ENCODE measurements at regions not wholly inside any gene's neighbourhood (a gene's known extent, or its start where the extent isn't known, plus 50 kb on each side); places are given as distances from the start of the nearest gene placed in this dataset.

DNA sequence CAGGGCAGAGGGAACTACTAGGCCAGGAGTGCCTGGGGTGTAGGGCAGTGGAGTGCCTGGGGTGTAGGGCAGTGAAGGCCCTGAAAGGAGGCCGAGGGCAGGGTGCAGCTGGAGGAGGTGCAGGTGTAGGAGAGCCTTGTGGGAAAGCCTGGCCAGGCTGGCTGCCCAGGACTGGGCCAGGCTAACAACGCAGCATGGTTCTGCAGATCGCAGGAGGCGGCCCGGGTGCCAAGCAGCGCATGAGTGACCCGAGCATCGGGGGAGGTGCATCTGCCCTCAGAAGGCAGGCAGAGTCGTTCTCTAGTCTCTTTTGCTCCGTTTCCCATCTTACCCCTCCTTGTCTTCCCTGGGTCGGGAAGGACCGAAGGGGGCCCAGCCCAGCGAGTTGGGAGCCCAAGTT, 151.5 kb upstream of the PHACTR3 start:
- H3K27me3 Mint-ChIP-seq, result peaks cover 17% of the 10 kb centered on the region
- H3K36me3 Mint-ChIP-seq (ENCODE audit: low read depth), result no peaks in the 10 kb centered on the region
- H3K4me1 Mint-ChIP-seq (ENCODE audit: low read depth), result no peaks in the 10 kb centered on the region
- H3K27ac Mint-ChIP-seq, result no peak overlapping the region
- intact Hi-C loops (cut with micrococcal nuclease), result no loop called here
- H3K4me3 Mint-ChIP-seq, result no peak overlapping the region
- no peaks in the 10 kb centered on the region for H3K9me3 Mint-ChIP-seq

DNA sequence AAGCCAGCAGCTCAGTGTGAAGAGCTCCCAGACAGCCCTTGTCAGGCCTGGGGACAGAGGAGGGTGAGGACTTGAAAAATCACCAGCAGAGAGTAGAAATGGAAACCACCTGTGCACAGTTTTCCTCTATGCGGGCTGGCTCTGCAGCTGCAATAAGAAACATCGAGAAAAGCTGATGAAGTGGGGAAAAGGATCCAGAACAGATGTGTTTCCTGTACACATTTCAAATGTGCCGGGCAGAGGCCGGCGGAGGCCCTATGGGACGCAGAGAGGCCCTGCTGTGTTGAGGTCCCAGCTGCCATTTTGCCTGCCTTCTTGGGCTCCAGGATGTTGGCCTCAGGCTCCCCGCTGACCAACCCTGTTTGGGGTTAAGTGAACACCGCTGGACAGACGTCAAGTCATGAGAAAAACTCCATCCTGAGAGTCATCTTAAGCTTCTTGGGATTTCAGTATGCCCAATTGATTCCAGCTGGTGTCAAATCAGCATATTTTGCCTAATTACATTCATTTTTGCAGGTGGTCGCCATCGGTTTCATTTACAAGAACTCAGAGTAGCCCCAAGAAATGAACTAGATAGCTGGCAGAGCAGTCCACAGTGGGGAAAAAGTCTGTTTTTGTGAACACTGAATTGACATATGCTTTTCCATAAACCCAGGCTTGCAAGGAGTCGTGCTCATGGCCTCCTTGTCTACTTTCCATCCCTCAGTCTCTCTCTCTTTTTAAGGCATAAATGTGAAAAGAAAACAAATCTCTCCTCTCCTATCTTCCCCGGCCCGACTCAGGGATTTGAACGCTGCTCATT, 150.4 kb upstream of the PHACTR3 start:
- Mint-ChIP-seq H3K27ac (no peak overlapping the region), H3K27me3 (peaks cover 15% of the 10 kb centered on the region), H3K4me1 (ENCODE audit: low read depth) (no peaks in the 10 kb centered on the region), H3K9me3 (no peaks in the 10 kb centered on the region), H3K36me3 (ENCODE audit: low read depth) (no peaks in the 10 kb centered on the region), H3K4me3 (no peak overlapping the region)
- intact Hi-C loops (cut with micrococcal nuclease), result no loop called here

DNA sequence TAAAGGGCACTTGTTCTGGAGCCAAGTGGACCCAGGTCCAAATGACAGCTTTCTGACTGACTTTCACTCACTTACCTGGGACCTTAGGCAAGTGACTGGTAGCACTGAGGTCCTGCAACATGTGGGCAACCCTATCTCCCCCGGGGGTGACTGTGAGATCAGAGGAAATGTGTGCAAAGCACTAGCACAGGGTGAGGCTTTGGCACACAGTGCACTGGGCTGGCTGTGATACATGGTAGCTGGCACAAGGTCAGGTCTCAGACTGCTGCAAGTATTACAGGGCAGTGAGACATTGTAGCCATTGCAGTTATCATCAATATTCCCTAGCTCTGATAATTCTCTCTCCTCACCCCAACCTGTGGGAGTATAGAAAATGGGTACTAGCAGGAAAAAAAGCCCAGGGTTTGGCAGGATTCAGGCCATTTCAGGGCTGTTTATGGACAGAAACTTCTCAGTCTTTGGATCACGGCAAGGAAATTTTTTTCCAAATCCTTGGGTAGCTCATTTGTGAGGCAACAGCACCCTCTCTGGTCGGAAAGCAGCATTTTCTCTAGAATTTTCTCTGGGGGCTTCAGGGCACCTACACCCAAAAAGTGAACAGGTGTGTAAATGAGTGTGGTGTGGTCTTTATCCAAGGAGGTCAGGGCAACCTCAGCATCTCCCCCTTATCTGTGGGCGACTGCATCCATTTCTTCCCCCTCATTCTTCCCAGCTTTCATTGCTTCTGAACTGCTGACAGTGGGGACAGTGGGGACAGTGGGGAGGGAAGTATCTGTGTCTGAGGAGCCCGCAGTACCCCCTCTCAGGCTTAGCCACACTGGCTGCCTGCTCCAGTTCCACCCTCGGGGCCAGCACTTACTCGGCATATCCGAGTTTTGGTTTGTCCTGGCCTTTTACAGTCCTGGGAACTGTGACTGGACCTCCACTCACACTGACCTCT, 148.7 kb upstream of the PHACTR3 start:
- peaks cover 8% of the 10 kb centered on the region for H3K27me3 Mint-ChIP-seq
- no peaks in the 10 kb centered on the region for H3K9me3 Mint-ChIP-seq
- intact Hi-C loops (cut with micrococcal nuclease), result no loop called here
- no peak overlapping the region for H3K4me3 Mint-ChIP-seq
- no peak overlapping the region for H3K27ac Mint-ChIP-seq
- no peaks in the 10 kb centered on the region for H3K4me1 Mint-ChIP-seq (ENCODE audit: low read depth)
- H3K36me3 Mint-ChIP-seq (ENCODE audit: low read depth), result no peaks in the 10 kb centered on the region

DNA sequence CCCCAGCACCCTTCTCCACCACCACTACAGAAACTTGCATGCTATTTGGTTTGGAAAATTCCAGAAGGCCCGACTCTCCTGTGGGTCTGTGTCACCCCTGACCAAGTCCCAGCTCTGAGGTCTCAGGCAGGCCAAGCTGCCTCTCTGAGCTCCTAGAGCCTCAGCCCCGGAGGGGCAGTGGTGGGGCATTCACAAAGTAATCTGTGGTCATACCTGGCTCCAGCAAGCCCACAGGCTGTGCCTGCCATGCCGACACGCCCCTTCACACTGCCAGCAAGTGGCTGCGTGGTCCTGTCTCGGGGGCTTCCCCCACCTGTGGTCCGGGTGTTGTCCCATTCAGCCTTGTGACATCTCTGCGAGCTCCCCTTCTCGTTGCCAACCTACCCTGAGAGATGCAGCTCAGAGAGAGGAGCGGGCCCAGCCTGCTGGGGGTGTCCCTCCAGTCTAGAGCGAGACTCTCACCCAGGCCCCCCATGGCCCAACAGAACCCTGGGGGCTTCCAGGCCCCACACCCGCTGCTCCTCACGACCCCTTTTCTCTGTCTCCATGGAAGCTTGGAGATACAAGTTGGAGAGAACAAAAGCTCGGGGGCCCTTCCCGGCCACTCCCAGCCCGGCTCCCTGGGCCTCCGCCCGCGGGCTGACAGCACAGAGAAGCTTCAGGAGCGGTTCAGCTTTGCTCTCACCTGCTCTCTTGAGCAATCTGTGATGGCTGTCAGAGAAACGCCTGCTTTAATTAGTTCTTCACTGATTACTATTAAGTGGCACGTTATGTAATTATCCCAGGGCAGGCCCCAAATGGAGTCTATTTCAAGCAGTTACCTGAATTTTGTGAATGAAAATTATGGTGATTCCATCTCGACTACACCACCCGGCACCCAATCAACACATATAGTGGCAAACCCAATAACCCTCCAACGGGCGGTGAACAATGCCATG, 147.7 kb upstream of the PHACTR3 start:
- H3K27me3 Mint-ChIP-seq, result peaks cover 8% of the 10 kb centered on the region
- H3K4me1 Mint-ChIP-seq (ENCODE audit: low read depth), result no peaks in the 10 kb centered on the region
- H3K27ac Mint-ChIP-seq, result no peak overlapping the region
- H3K9me3 Mint-ChIP-seq, result no peaks in the 10 kb centered on the region
- H3K36me3 Mint-ChIP-seq (ENCODE audit: low read depth), result no peaks in the 10 kb centered on the region
- intact Hi-C loops (cut with micrococcal nuclease), result no loop called here
- no peak overlapping the region for H3K4me3 Mint-ChIP-seq

DNA sequence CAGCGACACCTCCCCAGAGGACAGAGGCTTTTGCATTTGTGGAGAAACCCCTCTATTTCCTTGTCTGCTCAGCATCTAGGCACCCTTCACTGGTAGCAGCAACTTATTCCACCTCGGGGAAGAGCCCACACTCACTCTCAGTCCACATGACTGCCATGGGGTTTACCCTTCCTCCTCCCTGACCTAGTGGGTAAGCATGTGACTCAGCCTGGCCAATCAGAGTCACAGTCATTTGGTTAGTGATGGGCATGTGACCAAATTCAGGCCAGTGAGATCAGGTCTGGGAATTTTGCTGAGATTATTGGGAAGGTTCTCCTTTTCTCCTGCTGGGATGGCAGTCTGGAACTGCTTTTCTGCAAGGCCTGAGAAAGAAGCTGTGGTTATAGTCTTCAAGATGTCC, 145.7 kb upstream of the PHACTR3 start:
- H3K4me3 Mint-ChIP-seq, result no peak overlapping the region
- intact Hi-C loops (cut with micrococcal nuclease), result no loop called here
- peaks cover under 1% of the 10 kb centered on the region for H3K9me3 Mint-ChIP-seq
- peaks cover 6% of the 10 kb centered on the region for H3K27me3 Mint-ChIP-seq
- no peaks in the 10 kb centered on the region for H3K36me3 Mint-ChIP-seq (ENCODE audit: low read depth)
- H3K27ac Mint-ChIP-seq, result no peak overlapping the region
- H3K4me1 Mint-ChIP-seq (ENCODE audit: low read depth), result no peaks in the 10 kb centered on the region

DNA sequence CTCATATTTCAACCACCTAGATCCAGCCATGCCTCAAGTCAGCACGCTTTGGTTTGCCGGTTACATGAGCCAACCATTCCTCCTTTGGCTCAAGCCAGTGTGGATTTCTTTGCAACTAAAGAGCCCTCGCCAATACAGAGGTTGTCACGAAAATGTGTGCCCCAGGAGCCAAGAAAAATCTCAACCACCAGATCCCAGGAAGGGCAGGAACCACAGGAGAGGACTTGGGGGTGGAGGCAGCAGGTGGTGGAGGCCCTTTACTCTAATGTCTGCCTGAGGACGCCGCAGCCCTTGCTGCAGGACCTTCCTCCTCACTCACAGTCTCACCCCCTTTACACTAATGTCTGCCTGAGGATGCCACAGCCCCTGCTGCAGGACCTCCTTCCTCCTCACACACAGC, 144.8 kb upstream of the PHACTR3 start:
- Mint-ChIP-seq H3K4me1 (ENCODE audit: low read depth) (no peaks in the 10 kb centered on the region), H3K27me3 (peaks cover 6% of the 10 kb centered on the region), H3K36me3 (ENCODE audit: low read depth) (no peaks in the 10 kb centered on the region), H3K27ac (no peak overlapping the region), H3K9me3 (peaks cover 10% of the 10 kb centered on the region), H3K4me3 (no peak overlapping the region)
- intact Hi-C loops (cut with micrococcal nuclease), result no loop called here

DNA sequence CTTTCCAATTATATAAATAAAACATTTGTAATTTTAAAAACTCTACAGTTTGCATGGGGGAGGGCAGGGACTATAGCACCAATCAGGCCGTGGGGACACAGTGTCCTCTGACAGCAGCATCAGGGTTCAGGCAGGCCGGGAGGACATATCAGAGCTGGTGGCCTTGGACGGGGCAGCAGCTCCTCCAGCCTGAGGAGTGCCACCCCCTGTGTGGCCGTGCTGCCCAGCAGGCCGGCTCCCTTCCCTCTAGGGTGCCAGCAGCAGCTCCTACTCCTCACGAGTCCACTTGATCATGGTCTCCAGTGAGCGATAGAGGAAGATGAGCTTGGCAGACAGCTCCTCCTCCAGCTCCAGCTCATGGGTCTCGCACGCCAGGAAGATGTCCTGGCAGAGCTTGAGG, 144.0 kb upstream of the PHACTR3 start:
- no peak overlapping the region for H3K4me3 Mint-ChIP-seq
- no peaks in the 10 kb centered on the region for H3K36me3 Mint-ChIP-seq (ENCODE audit: low read depth)
- H3K4me1 Mint-ChIP-seq (ENCODE audit: low read depth), result no peaks in the 10 kb centered on the region
- H3K27me3 Mint-ChIP-seq, result peaks cover 6% of the 10 kb centered on the region
- H3K27ac Mint-ChIP-seq, result no peak overlapping the region
- intact Hi-C loops (cut with micrococcal nuclease), result no loop called here
- peaks cover 10% of the 10 kb centered on the region for H3K9me3 Mint-ChIP-seq

DNA sequence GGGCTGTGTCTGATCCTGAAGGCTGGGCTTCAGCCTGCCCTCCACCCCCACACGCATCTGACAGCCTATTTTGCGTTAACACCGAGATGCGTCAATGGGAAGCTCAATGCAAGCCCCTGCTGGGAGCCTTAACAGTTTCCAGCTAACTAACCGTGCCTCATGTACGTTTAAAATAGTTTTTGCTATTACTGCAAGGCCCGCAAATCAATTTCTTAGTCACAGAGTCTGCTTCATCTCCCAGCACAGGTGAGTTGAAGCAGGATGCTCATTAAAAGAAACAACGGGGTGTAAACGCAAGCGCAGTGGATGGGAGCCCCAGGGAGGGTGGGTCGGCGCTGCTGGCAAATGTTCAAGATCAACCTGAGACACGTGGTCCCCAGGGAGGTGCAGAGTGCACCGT, 142.8 kb upstream of the PHACTR3 start:
- H3K36me3 Mint-ChIP-seq (ENCODE audit: low read depth), result no peaks in the 10 kb centered on the region
- peaks cover 10% of the 10 kb centered on the region for H3K9me3 Mint-ChIP-seq
- H3K27ac Mint-ChIP-seq, result no peak overlapping the region
- peaks cover 3% of the 10 kb centered on the region for H3K27me3 Mint-ChIP-seq
- intact Hi-C loops (cut with micrococcal nuclease), result no loop called here
- no peak overlapping the region for H3K4me3 Mint-ChIP-seq
- H3K4me1 Mint-ChIP-seq (ENCODE audit: low read depth), result no peaks in the 10 kb centered on the region

DNA sequence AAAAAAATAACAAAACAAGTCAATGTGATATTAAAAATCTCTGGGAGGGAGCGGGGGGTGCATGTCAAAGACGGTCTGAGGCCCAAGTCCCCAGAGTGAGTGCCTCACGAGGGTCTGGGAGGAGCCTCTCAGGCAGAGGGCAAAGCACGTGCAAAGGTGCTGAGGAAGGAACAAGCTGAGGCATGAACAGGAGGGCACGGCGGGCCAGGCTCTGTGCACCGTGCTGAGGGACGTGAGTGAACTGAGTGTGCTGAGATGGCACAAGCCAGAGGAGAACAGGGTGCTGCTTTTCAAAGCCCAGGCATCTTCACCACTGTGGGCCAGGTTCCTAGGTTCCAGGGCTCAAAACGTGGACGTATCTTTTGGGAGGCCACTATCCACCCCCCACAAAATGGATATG, 142.1 kb upstream of the PHACTR3 start:
- intact Hi-C loops (cut with micrococcal nuclease), result no loop called here
- Mint-ChIP-seq H3K4me1 (ENCODE audit: low read depth) (no peaks in the 10 kb centered on the region), H3K4me3 (no peak overlapping the region), H3K27ac (no peak overlapping the region), H3K36me3 (ENCODE audit: low read depth) (no peaks in the 10 kb centered on the region), H3K9me3 (peaks cover 10% of the 10 kb centered on the region), H3K27me3 (peaks cover 3% of the 10 kb centered on the region)

DNA sequence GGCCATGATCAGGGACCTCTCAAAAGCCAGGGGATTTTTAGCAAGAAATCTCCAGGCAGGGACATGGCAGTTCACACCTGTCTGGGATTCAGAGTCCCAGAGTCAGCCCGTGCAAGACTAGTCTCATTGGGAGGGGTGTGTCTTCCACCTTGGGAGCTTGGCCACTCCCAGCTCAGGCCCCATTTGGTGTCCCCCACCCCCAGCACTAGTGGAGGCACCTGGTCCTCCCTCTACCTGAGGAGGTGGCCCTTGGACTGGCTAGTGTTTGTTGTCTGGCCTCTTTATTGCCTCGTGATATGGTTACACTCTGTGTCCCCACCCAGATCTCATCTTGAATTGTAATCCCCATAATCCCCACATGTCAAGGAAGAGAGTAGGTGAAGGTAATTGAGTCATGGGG, 140.8 kb upstream of the PHACTR3 start:
- no peak overlapping the region for H3K27ac Mint-ChIP-seq
- no peaks in the 10 kb centered on the region for H3K4me1 Mint-ChIP-seq (ENCODE audit: low read depth)
- H3K36me3 Mint-ChIP-seq (ENCODE audit: low read depth), result no peaks in the 10 kb centered on the region
- H3K9me3 Mint-ChIP-seq, result peaks cover 10% of the 10 kb centered on the region
- intact Hi-C loops (cut with micrococcal nuclease), result no loop called here
- no peak overlapping the region for H3K4me3 Mint-ChIP-seq
- H3K27me3 Mint-ChIP-seq, result peaks cover 2% of the 10 kb centered on the region

DNA sequence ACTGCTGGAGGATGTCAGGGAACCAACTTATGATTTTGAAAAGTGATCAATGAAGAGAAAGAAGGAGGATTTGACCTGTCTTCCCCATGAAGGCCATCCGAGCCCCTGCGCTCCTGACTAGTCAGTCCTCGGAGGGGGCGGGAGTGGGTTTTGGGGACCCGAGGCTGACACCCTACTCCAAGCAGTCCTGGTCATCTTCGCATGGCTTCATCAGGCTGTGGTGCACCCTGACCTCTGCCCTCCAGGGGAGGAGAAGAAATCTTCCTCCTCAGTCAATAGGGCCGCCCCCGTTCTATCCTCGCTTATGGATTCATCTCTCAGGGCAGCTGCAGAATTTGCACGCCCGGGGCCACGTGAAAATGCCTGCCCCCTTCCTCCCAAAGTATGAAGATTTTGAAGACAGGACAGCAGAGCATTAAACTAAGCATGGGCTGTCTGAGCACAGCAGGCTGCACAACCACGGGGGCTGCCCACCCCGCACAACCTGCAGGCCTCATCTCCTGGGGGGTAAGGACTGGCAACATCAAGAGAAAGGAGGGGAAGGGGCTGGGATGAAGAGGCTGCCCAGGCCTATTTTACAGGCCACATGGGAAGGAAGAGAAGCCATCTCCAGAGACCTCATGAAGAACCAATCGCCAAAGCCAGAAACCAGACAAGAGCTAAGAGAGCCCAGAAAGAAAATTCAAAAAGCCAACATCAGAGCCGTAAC, 138.1 kb upstream of the PHACTR3 start:
- H3K27ac Mint-ChIP-seq, result no peak overlapping the region
- no peaks in the 10 kb centered on the region for H3K36me3 Mint-ChIP-seq (ENCODE audit: low read depth)
- H3K27me3 Mint-ChIP-seq, result no peaks in the 10 kb centered on the region
- intact Hi-C loops (cut with micrococcal nuclease), result no loop called here
- H3K9me3 Mint-ChIP-seq, result peaks cover 10% of the 10 kb centered on the region
- H3K4me1 Mint-ChIP-seq (ENCODE audit: low read depth), result no peaks in the 10 kb centered on the region
- H3K4me3 Mint-ChIP-seq, result no peak overlapping the region

DNA sequence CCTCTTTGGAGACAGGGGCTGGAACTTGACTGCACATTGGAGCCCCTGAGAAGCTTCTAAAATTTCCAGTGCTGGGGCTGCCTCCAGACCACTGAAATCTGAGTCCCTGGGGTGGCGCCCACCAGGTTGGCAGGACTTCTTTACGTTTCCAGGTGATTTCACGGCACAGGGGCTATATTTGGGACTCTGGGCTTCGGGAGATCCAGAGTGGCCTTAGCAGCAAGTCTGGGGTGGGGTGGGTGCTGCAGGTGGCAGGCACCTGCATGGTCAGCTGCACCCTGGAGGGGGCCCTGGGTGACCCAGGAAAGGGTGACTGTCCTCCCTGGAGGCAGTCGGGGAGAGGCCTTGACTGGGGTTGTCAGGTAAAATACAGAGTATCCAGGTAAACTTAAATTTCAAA, 135.5 kb upstream of the PHACTR3 start:
- H3K4me3 Mint-ChIP-seq, result no peak overlapping the region
- no peak overlapping the region for H3K27ac Mint-ChIP-seq
- H3K27me3 Mint-ChIP-seq, result peaks cover 2% of the 10 kb centered on the region
- peaks cover 7% of the 10 kb centered on the region for H3K9me3 Mint-ChIP-seq
- H3K4me1 Mint-ChIP-seq (ENCODE audit: low read depth), result no peaks in the 10 kb centered on the region
- H3K36me3 Mint-ChIP-seq (ENCODE audit: low read depth), result no peaks in the 10 kb centered on the region
- intact Hi-C loops (cut with micrococcal nuclease), result no loop called here

All from dendritic cell treated with granulocyte-macrophage colony-stimulating factor and Interleukin-4, amounts not matched to agents 40 ng/mL and 50 ng/mL, for 4 days (primary cell).